Prostate gland (tissue), 2 donors: ENCODE measurements at regions not wholly inside any gene's neighbourhood (a gene's known extent, or its start where the extent isn't known, plus 50 kb on each side); places are given as distances from the start of the nearest gene placed in this dataset.

Experiments used
- POLR2AphosphoS5 ChIP-seq: sonication (generic); formaldehyde crosslinking; IDR thresholded peaks from one replicate; pipeline ENCODE4 v1.6.1; 2017; ENCODE audit warnings: antibody characterized with exemption
- TF ChIP-seq, protein P1 (sequence below), 4 experiments: fragments of 200-600 bp in 2 of 4; fragments of 450-650 bp in 2 of 4; sonication (generic) in 2 of 4; IDR thresholded peaks; 1 replicate in 3 of 4; 2 replicates in 1 of 4; pipeline ENCODE4 v1.5.1; 2016 to 2019; ENCODE audit warnings: antibody characterized with exemption in 4 of 4, mild to moderate bottlenecking in 2 of 4, moderate library complexity in 2 of 4

DNA sequence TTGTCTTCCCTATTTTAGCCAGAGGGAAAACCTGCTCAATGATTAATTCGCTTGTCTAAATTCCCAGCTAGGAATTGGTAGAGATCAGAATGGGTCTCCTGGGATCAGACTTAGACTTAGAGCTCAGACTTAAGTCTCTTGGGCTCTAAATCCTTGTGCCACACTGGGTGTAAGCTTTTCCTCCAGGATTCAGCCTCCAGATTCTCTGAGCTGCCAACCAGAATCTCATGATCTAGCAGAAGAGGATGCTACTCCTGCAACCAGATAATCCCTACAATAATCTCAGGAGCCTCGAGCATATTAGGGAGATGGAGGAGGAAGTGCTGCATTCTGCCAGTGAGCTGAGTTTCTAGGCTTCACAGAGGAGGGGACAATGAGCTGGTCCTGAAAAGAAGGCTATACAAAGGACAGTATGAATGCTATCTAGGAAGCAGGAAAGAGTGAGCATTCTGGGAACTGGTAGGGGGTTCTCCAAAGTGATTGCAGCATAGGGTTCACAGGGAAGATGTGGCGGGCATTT, 211.6 kb upstream of the SESN3 start:
- TF ChIP-seq, protein P1, sequence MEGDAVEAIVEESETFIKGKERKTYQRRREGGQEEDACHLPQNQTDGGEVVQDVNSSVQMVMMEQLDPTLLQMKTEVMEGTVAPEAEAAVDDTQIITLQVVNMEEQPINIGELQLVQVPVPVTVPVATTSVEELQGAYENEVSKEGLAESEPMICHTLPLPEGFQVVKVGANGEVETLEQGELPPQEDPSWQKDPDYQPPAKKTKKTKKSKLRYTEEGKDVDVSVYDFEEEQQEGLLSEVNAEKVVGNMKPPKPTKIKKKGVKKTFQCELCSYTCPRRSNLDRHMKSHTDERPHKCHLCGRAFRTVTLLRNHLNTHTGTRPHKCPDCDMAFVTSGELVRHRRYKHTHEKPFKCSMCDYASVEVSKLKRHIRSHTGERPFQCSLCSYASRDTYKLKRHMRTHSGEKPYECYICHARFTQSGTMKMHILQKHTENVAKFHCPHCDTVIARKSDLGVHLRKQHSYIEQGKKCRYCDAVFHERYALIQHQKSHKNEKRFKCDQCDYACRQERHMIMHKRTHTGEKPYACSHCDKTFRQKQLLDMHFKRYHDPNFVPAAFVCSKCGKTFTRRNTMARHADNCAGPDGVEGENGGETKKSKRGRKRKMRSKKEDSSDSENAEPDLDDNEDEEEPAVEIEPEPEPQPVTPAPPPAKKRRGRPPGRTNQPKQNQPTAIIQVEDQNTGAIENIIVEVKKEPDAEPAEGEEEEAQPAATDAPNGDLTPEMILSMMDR (IDR thresholded peaks at IDR 0.05) = no peak
- TF ChIP-seq POLR2AphosphoS5 = no peak
